H9 (cell line): ENCODE measurements at regions not wholly inside any gene's neighbourhood (a gene's known extent, or its start where the extent isn't known, plus 50 kb on each side); places are given as distances from the start of the nearest gene placed in this dataset.

Experiments
- DNase-seq: peaks from one replicate; pipeline ENCODE4 v3.0.0-alpha.2; 2017
- H2AFZ ChIP-seq: one replicate; pipeline ENCODE4 v1.6.1; 2013; ENCODE audit warnings: mild to moderate bottlenecking, low read length, control low read depth, moderate library complexity
- H2AK5ac ChIP-seq: 2 replicates; pipeline ENCODE4 v1.6.1; 2013; ENCODE audit warnings: low read length, control low read depth, mixed read lengths; ENCODE audit not compliant: insufficient read length
- H2BK120ac ChIP-seq: one replicate; pipeline ENCODE4 v1.6.1; 2013; ENCODE audit warnings: low read depth, mild to moderate bottlenecking, low read length, control low read depth, inconsistent platforms; ENCODE audit not compliant: poor library complexity, severe bottlenecking
- H2BK12ac ChIP-seq: 2 replicates; pipeline ENCODE4 v1.6.1; 2013; ENCODE audit warnings: low read length, control low read depth, mixed read lengths, low read depth; ENCODE audit not compliant: insufficient read length
- H2BK15ac ChIP-seq: 2 replicates; pipeline ENCODE4 v1.6.1; 2013; ENCODE audit warnings: low read depth, low read length, control low read depth
- H2BK20ac ChIP-seq: one replicate; pipeline ENCODE4 v1.6.1; 2013; ENCODE audit warnings: low read depth, mild to moderate bottlenecking, low read length, control low read depth, inconsistent platforms; ENCODE audit not compliant: poor library complexity, severe bottlenecking
- H2BK5ac ChIP-seq: 2 replicates; pipeline ENCODE4 v1.6.1; 2013; ENCODE audit warnings: low read length, control low read depth, mixed read lengths; ENCODE audit not compliant: insufficient read length
- H3K14ac ChIP-seq: 2 replicates; pipeline ENCODE4 v1.6.1; 2013; ENCODE audit warnings: low read length, control low read depth; ENCODE audit not compliant: insufficient read depth
- H3K18ac ChIP-seq: 2 replicates; pipeline ENCODE4 v1.6.1; 2013; ENCODE audit warnings: low read depth, mild to moderate bottlenecking, mixed read lengths, low read length, control low read depth; ENCODE audit not compliant: insufficient read length
- H3K23ac ChIP-seq: 2 replicates; pipeline ENCODE4 v1.6.1; 2013; ENCODE audit warnings: low read length, control low read depth, mixed read lengths, low read depth; ENCODE audit not compliant: insufficient read length
- H3K23me2 ChIP-seq: 2 replicates; pipeline ENCODE4 v1.6.1; 2013; ENCODE audit warnings: low read depth, mild to moderate bottlenecking, mixed read lengths, low read length, control low read depth; ENCODE audit not compliant: insufficient read length, poor library complexity, severe bottlenecking
- H3K27ac ChIP-seq: 2 replicates; pipeline ENCODE4 v1.5.1; 2013; ENCODE audit warnings: low read length, control low read depth, mixed read lengths, low read depth; ENCODE audit not compliant: insufficient read length
- H3K27me3 ChIP-seq: 2 replicates; pipeline ENCODE4 v1.6.1; 2013; ENCODE audit warnings: low read length, control low read depth, inconsistent platforms; ENCODE audit not compliant: insufficient read depth
- H3K4ac ChIP-seq: 2 replicates; pipeline ENCODE4 v1.6.1; 2013; ENCODE audit warnings: low read depth, mild to moderate bottlenecking, control low read depth, inconsistent platforms, low read length, moderate library complexity
- H3K4me1 ChIP-seq: 2 replicates; pipeline ENCODE4 v1.6.1; 2013; ENCODE audit warnings: low read length, control low read depth, inconsistent platforms; ENCODE audit not compliant: insufficient read depth
- H3K4me2 ChIP-seq: 2 replicates; pipeline ENCODE4 v1.6.1; 2013; ENCODE audit warnings: low read length, control low read depth, mixed read lengths; ENCODE audit not compliant: insufficient read length, insufficient read depth
- H3K56ac ChIP-seq: 2 replicates; pipeline ENCODE4 v1.6.1; 2013; ENCODE audit warnings: low read depth, mild to moderate bottlenecking, mixed read lengths, low read length, control low read depth; ENCODE audit not compliant: insufficient read length
- H3K79me1 ChIP-seq: 2 replicates; pipeline ENCODE4 v1.6.1; 2013; ENCODE audit warnings: low read depth, mild to moderate bottlenecking, moderate library complexity, low read length, control low read depth, inconsistent platforms; ENCODE audit not compliant: insufficient read depth, poor library complexity, severe bottlenecking
- H3K79me2 ChIP-seq: 2 replicates; pipeline ENCODE4 v1.6.1; 2013; ENCODE audit warnings: low read length, control low read depth, inconsistent platforms; ENCODE audit not compliant: insufficient read depth
- H3K9ac ChIP-seq: 2 replicates; pipeline ENCODE4 v1.6.1; 2013; ENCODE audit warnings: low read length, control low read depth, mixed read lengths; ENCODE audit not compliant: insufficient read length; ENCODE audit errors: extremely low read depth
- H3K9me3 ChIP-seq: one replicate; pipeline ENCODE4 v1.6.1; 2013; ENCODE audit warnings: low read depth, low read length, inconsistent platforms; ENCODE audit not compliant: control insufficient read depth
- H3T11ph ChIP-seq: one replicate; pipeline ENCODE4 v1.6.1; 2013; ENCODE audit warnings: mild to moderate bottlenecking, low read length, control low read depth, inconsistent platforms
- H4K20me1 ChIP-seq: one replicate; pipeline ENCODE4 v1.6.1; 2013; ENCODE audit not compliant: control insufficient read depth, insufficient read length, insufficient read depth
- H4K5ac ChIP-seq: 2 replicates; pipeline ENCODE4 v1.6.1; 2013; ENCODE audit warnings: low read depth, mild to moderate bottlenecking, mixed read lengths, low read length, control low read depth; ENCODE audit not compliant: insufficient read length
- H4K8ac ChIP-seq: replicated peaks from 2 replicates; pipeline ENCODE4 v1.6.1; 2013; ENCODE audit warnings: low read length, control low read depth, mixed read lengths, low read depth; ENCODE audit not compliant: insufficient read length
- H4K91ac ChIP-seq: 2 replicates; pipeline ENCODE4 v1.6.1; 2013; ENCODE audit warnings: low read depth, mild to moderate bottlenecking, moderate library complexity, mixed read lengths, low read length, control low read depth; ENCODE audit not compliant: insufficient read length
- H3K27ac Mint-ChIP-seq, 3 experiments: 2 replicates in 2 of 3; 3 replicates in 1 of 3; pipeline ENCODE4 v1.8.0; 2020 to 2021; ENCODE audit warnings: mixed read lengths in 3 of 3, mild to moderate bottlenecking in 1 of 3, moderate library complexity in 1 of 3
- H3K27me3 Mint-ChIP-seq: 2 replicates; pipeline ENCODE4 v1.8.0; 2021; ENCODE audit warnings: low read depth, mild to moderate bottlenecking, moderate library complexity, mixed read lengths
- H3K36me3 Mint-ChIP-seq, 3 experiments: 2 replicates in 2 of 3; 3 replicates in 1 of 3; pipeline ENCODE4 v1.8.0; 2020 to 2021; ENCODE audit warnings: low read depth in 3 of 3, mixed read lengths in 3 of 3; ENCODE audit not compliant: insufficient read depth in 1 of 3
- H3K4me1 Mint-ChIP-seq, 2 experiments: 2 replicates each; pipeline ENCODE4 v1.8.0; 2020; ENCODE audit warnings: mixed read lengths in 2 of 2
- H3K4me3 Mint-ChIP-seq, 2 experiments: 2 replicates in 1 of 2; 3 replicates in 1 of 2; pipeline ENCODE4 v1.8.0; 2020 to 2021; ENCODE audit warnings: mild to moderate bottlenecking in 2 of 2, mixed read lengths in 2 of 2, moderate library complexity in 1 of 2
- H3K9me3 Mint-ChIP-seq, 2 experiments: 2 replicates in 1 of 2; 3 replicates in 1 of 2; pipeline ENCODE4 v1.8.0; 2020; ENCODE audit warnings: mild to moderate bottlenecking in 2 of 2, mixed read lengths in 2 of 2, moderate library complexity in 1 of 2
- WGBS: extraction: QIAGEN DNeasy Blood & Tissue Kit; methylation state at CpG from one replicate; pipeline ENCODE4 v1.1.7; 2013; ENCODE audit warnings: missing lambda C conversion rate, low lambda C conversion rate, mixed read lengths; ENCODE audit not compliant: insufficient read length; ENCODE audit errors: extremely low coverage; 5-methylcytosine and 5-hydroxymethylcytosine counted together
- TF ChIP-seq, protein P1 (sequence below): fragments of 200-600 bp; sonication (generic); conservative IDR thresholded peaks from 3 replicates; pipeline ENCODE4 v1.8.0; 2021; ENCODE audit warnings: antibody characterized with exemption, mild to moderate bottlenecking

DNA sequence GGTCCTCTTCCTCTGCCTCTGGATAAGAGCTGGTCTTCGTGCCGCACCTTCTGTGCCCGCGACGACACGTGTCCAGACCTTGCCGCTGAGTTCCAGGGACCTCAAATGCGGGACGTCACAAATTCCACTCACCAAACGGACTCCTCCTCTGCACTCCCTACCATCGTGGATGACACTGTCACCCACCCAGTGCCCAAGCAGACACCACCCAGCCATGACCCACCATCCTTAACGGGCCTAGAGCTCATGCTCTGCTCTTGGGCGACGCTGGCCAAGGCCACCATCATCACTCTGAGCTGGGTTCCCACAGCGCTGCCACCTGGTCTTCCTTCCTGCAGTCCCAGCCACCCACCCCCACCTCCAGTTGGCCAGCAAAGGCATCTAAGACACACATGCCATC lies 96.4 kb upstream of the RPL38 start:
- no peak overlapping the region for H2AFZ ChIP-seq
- H3K27ac Mint-ChIP-seq: no peak overlapping the region
- no peak overlapping the region for H3K4ac ChIP-seq

More for the DNA sequence above, 96.4 kb upstream of the RPL38 start:
- Histone ChIP-seq H3K18ac (no peak overlapping the region), H3K79me1 (no peaks in the 10 kb centered on the region), H4K5ac (no peak overlapping the region), H3K56ac (no peak overlapping the region), H2BK5ac (no peak overlapping the region), H2BK120ac (no peak overlapping the region), H3K79me2 (no peaks in the 10 kb centered on the region), H3K23ac (no peak overlapping the region), H3K9me3 (no peaks in the 10 kb centered on the region), H4K8ac (no peak overlapping the region), H2BK20ac (no peak overlapping the region), H4K20me1 (no peaks in the 10 kb centered on the region), H4K91ac (no peak overlapping the region), H2BK12ac (no peak overlapping the region), H3K27me3 (no peaks in the 10 kb centered on the region), H3K9ac (no peak overlapping the region), H3K4me2 (no peak overlapping the region), H2BK15ac (no peak overlapping the region), H3K4me1 (peaks cover 2% of the 10 kb centered on the region; the same call in 1 of the 2 replicates), H3T11ph (no peak overlapping the region), H3K27ac (no peak overlapping the region), H3K14ac (no peak overlapping the region), H3K23me2 (no peaks in the 10 kb centered on the region), H2AK5ac (no peak overlapping the region)
- WGBS: no CpG with 5 or more reads among the region's 15 CpGs
- Mint-ChIP-seq H3K36me3 (no peaks in the 10 kb centered on the region), H3K4me3 (no peak overlapping the region), H3K27me3 (peaks cover 33% of the 10 kb centered on the region), H3K4me1 (peaks cover 18 to 25% of the 10 kb centered on the region in 2 experiments), H3K9me3 (no peaks in the 10 kb centered on the region; a peak in 1 of 5 replicates)
- no peak for DNase-seq
- TF ChIP-seq, protein P1, sequence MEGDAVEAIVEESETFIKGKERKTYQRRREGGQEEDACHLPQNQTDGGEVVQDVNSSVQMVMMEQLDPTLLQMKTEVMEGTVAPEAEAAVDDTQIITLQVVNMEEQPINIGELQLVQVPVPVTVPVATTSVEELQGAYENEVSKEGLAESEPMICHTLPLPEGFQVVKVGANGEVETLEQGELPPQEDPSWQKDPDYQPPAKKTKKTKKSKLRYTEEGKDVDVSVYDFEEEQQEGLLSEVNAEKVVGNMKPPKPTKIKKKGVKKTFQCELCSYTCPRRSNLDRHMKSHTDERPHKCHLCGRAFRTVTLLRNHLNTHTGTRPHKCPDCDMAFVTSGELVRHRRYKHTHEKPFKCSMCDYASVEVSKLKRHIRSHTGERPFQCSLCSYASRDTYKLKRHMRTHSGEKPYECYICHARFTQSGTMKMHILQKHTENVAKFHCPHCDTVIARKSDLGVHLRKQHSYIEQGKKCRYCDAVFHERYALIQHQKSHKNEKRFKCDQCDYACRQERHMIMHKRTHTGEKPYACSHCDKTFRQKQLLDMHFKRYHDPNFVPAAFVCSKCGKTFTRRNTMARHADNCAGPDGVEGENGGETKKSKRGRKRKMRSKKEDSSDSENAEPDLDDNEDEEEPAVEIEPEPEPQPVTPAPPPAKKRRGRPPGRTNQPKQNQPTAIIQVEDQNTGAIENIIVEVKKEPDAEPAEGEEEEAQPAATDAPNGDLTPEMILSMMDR: no peak
